GM12891 (cell line): ENCODE measurements at regions not wholly inside any gene's neighbourhood (a gene's known extent, or its start where the extent isn't known, plus 50 kb on each side); places are given as distances from the start of the nearest gene placed in this dataset.
"Not testable (repeated sequence)": the region's sequence is repeated elsewhere in the genome, so short reads cannot be mapped to it uniquely, and the experiment has no call there.

ENCODE experiments used
- DNase-seq: peaks from one replicate; pipeline ENCODE4 v3.0.0; 2011; ENCODE audit warnings: low spot score; ENCODE audit not compliant: insufficient read length
- FAIRE-seq: peaks from 2 replicates; lab custom pipeline; 2011; peaks lifted over from hg19 to GRCh38; lab: Jason Lieb, UNC
- PAX5 ChIP-seq: IDR thresholded peaks from 2 replicates; pipeline ENCODE4 v1.6.1; 2011; ENCODE audit warnings: low read length, moderate library complexity, mild to moderate bottlenecking; ENCODE audit not compliant: insufficient read depth, severe bottlenecking
- POLR2A ChIP-seq: IDR thresholded peaks from 2 replicates; pipeline ENCODE4 v1.6.1; 2011; ENCODE audit warnings: low read depth, low read length, control low read depth
- POLR2AphosphoS5 ChIP-seq: IDR thresholded peaks from 2 replicates; pipeline ENCODE4 v1.6.1; 2011; ENCODE audit warnings: low read depth, low read length, control low read depth
- POU2F2 ChIP-seq: IDR thresholded peaks from 2 replicates; pipeline ENCODE4 v1.6.1; 2011; ENCODE audit warnings: low read depth, mild to moderate bottlenecking, control low read depth, low read length, moderate library complexity
- SPI1 ChIP-seq: IDR thresholded peaks from 2 replicates; pipeline ENCODE4 v1.6.1; 2011; ENCODE audit warnings: low read depth, low read length, control low read depth
- TAF1 ChIP-seq: IDR thresholded peaks from 2 replicates; pipeline ENCODE4 v1.6.1; 2011; ENCODE audit warnings: low read depth, low read length, control low read depth

- TF ChIP-seq POLR2AphosphoS5 (no peak), SPI1 (no peak), PAX5 (no peak), POU2F2 (no peak), TAF1 (no peak), POLR2A (no peak)
- FAIRE-seq (no peak), DNase-seq (no peak)
Observed at GRCh38 chr4:30868111-30868895, 148.1 kb downstream of the PCDH7 start.

GRCh38 chr4:30869387-30869786 lies 149.2 kb downstream of the PCDH7 start:
- DNase-seq, FAIRE-seq: not testable (repeated sequence)

- DNase-seq, result no peak
- FAIRE-seq, result no peak
- TF ChIP-seq TAF1, result no peak
- no peak for TF ChIP-seq SPI1
- TF ChIP-seq POU2F2, result no peak
- no peak for TF ChIP-seq POLR2AphosphoS5
- TF ChIP-seq PAX5, result no peak
- no peak for TF ChIP-seq POLR2A
Observed at GRCh38 chr4:30870513-30870912, 150.3 kb downstream of the PCDH7 start.

- FAIRE-seq (no peak), DNase-seq (no peak)
- TF ChIP-seq POU2F2, result no peak
- no peak for TF ChIP-seq POLR2AphosphoS5
- no peak for TF ChIP-seq SPI1
- TF ChIP-seq PAX5, result no peak
- TF ChIP-seq POLR2A, result no peak
- no peak for TF ChIP-seq TAF1
Observed at GRCh38 chr4:30875658-30876269, 155.6 kb downstream of the PCDH7 start.

- DNase-seq (no peak), FAIRE-seq (no peak)
- no peak for TF ChIP-seq POLR2A
- no peak for TF ChIP-seq POU2F2
- TF ChIP-seq PAX5, result no peak
- no peak for TF ChIP-seq SPI1
- no peak for TF ChIP-seq TAF1
- TF ChIP-seq POLR2AphosphoS5, result no peak
Observed at GRCh38 chr4:30879855-30880598, 159.9 kb downstream of the PCDH7 start.

GRCh38 chr4:30881985-30882384 lies 161.8 kb downstream of the PCDH7 start:
- DNase-seq (no peak), FAIRE-seq (no peak)
- no peak for TF ChIP-seq SPI1
- TF ChIP-seq PAX5, result no peak
- no peak for TF ChIP-seq POLR2AphosphoS5
- TF ChIP-seq POLR2A, result no peak
- TF ChIP-seq TAF1, result no peak
- TF ChIP-seq POU2F2, result no peak

GRCh38 chr4:30882443-30882842 lies 162.3 kb downstream of the PCDH7 start:
- DNase-seq (no peak), FAIRE-seq (no peak)
- TF ChIP-seq PAX5 (no peak), SPI1 (no peak), TAF1 (no peak), POLR2AphosphoS5 (no peak), POU2F2 (no peak)

GRCh38 chr4:30882995-30883675 lies 163.0 kb downstream of the PCDH7 start:
- FAIRE-seq (no peak), DNase-seq (no peak)
- TF ChIP-seq PAX5, result no peak
- TF ChIP-seq SPI1, result no peak
- TF ChIP-seq POLR2AphosphoS5, result no peak
- no peak for TF ChIP-seq POU2F2
- no peak for TF ChIP-seq POLR2A
- TF ChIP-seq TAF1, result no peak

GRCh38 chr4:30901461-30902451 lies 181.6 kb downstream of the PCDH7 start:
- no peak for DNase-seq
- FAIRE-seq, result no peak
- TF ChIP-seq PAX5, result no peak
- no peak for TF ChIP-seq POLR2AphosphoS5
- TF ChIP-seq SPI1, result no peak
- no peak for TF ChIP-seq POU2F2
- no peak for TF ChIP-seq TAF1
- no peak for TF ChIP-seq POLR2A
